ENCODE measurements at regions not wholly inside any gene's neighbourhood (a gene's known extent, or its start where the extent isn't known, plus 50 kb on each side); places are given as distances from the start of the nearest gene placed in this dataset.

DNA sequence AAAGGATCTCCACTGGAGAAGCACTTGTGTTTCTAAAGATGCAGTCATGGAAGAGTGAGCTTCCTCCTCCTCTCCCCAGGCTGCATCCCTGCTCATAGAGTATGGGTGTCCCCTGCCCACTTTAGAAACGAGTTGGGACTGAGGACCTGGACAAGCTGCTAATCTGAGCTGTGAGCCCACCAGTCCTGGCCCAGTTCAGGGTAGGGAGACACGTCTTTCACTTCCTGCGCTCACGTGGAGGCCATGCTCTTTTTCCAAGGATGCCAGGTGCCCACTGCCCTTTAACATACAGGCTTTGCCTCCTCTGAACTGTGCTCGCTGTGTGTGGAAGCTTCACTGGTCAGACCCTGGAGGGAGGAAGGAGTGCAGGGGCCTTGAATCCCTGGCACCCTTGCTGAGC lies 316.3 kb downstream of the UACA start:
- Histone ChIP-seq H3K27me3 (replicated peaks; ENCODE audit: control insufficient read depth, insufficient read depth, low read length) (peaks cover 55% of the 10 kb centered on the region), H3K4me1 (ENCODE audit: control insufficient read depth, insufficient read depth, low read length) (peaks cover 13% of the 10 kb centered on the region), H3K4me3 (ENCODE audit: low read length) (no peak overlapping the region), H3K9me3 (ENCODE audit: control insufficient read depth, low read length) (no peaks in the 10 kb centered on the region), H3K9ac (ENCODE audit: low read length) (no peak overlapping the region), H3K36me3 (ENCODE audit: control insufficient read depth, insufficient read depth, low read length, severe bottlenecking) (no peaks in the 10 kb centered on the region)
- DNase-seq (ENCODE audit: low read depth) = no peak

DNA sequence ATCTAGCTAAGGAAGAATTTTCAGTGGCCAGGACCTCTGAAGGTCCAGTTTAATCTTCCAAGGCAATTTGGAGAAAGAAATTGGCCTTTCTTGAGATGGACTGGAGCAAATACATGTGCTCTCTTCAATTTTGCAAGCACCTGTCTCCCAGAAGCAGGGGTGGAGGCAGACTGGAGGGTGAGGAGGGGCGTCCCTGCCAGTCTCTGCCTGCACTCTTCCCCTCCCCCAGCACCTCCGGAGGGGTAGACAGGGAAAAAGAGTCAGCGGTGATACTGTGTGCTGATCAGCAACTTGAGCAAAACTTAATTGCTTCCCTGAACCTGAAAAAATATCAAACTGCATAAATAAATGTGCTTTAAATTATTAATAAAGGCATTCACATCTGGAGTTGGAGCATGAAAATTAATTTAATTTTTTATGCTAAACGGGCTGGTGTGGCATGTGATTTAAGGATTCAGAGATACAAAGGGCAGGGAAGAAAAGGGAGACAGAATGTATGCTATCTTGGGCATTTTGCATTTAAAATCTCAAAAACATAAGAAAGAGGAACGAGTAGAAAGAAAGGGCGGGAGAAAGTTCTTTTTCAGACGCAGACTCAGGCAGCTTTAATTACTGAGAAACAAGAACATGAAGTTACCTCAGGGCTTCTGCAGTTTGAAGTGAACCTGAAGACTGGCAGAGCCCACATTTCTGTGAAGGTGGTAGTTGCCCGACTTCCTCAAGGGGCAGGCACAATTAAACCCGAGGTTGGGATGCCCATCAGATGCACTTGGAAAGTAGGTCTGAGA lies 319.7 kb downstream of the UACA start:
- H3K9me3 ChIP-seq (ENCODE audit: control insufficient read depth, low read length) = no peaks in the 10 kb centered on the region
- no peaks in the 10 kb centered on the region for H3K36me3 ChIP-seq (ENCODE audit: control insufficient read depth, insufficient read depth, low read length, severe bottlenecking)
- peaks cover 25% of the 10 kb centered on the region for H3K4me1 ChIP-seq (ENCODE audit: control insufficient read depth, insufficient read depth, low read length)
- peaks cover 46% of the 10 kb centered on the region for H3K27me3 ChIP-seq (replicated peaks; ENCODE audit: control insufficient read depth, insufficient read depth, low read length)
- no peak for DNase-seq (ENCODE audit: low read depth)
- no peak overlapping the region for H3K9ac ChIP-seq (ENCODE audit: low read length)
- no peak overlapping the region for H3K4me3 ChIP-seq (ENCODE audit: low read length)

- DNase-seq (ENCODE audit: low read depth) = peak; percentile 46
- H3K4me3 ChIP-seq (ENCODE audit: low read length) = no peak overlapping the region
- H3K36me3 ChIP-seq (ENCODE audit: control insufficient read depth, insufficient read depth, low read length, severe bottlenecking) = no peaks in the 10 kb centered on the region
- no peaks in the 10 kb centered on the region for H3K9me3 ChIP-seq (ENCODE audit: control insufficient read depth, low read length)
- H3K27me3 ChIP-seq (replicated peaks; ENCODE audit: control insufficient read depth, insufficient read depth, low read length) = peaks cover 43% of the 10 kb centered on the region
- no peak overlapping the region for H3K9ac ChIP-seq (ENCODE audit: low read length)
- H3K4me1 ChIP-seq (ENCODE audit: control insufficient read depth, insufficient read depth, low read length) = peaks cover 30% of the 10 kb centered on the region
These were observed 320.6 kb downstream of the UACA start for GRCh38 chr15:70442616-70443321.

- Histone ChIP-seq H3K4me1 (ENCODE audit: control insufficient read depth, insufficient read depth, low read length) (peaks cover 24% of the 10 kb centered on the region), H3K4me3 (ENCODE audit: low read length) (no peak overlapping the region), H3K27me3 (replicated peaks; ENCODE audit: control insufficient read depth, insufficient read depth, low read length) (peaks cover 43% of the 10 kb centered on the region), H3K9me3 (ENCODE audit: control insufficient read depth, low read length) (no peaks in the 10 kb centered on the region), H3K9ac (ENCODE audit: low read length) (no peak overlapping the region), H3K36me3 (ENCODE audit: control insufficient read depth, insufficient read depth, low read length, severe bottlenecking) (no peaks in the 10 kb centered on the region)
- DNase-seq (ENCODE audit: low read depth) = no peak
These were observed 321.1 kb downstream of the UACA start for GRCh38 chr15:70442211-70442610.

DNA sequence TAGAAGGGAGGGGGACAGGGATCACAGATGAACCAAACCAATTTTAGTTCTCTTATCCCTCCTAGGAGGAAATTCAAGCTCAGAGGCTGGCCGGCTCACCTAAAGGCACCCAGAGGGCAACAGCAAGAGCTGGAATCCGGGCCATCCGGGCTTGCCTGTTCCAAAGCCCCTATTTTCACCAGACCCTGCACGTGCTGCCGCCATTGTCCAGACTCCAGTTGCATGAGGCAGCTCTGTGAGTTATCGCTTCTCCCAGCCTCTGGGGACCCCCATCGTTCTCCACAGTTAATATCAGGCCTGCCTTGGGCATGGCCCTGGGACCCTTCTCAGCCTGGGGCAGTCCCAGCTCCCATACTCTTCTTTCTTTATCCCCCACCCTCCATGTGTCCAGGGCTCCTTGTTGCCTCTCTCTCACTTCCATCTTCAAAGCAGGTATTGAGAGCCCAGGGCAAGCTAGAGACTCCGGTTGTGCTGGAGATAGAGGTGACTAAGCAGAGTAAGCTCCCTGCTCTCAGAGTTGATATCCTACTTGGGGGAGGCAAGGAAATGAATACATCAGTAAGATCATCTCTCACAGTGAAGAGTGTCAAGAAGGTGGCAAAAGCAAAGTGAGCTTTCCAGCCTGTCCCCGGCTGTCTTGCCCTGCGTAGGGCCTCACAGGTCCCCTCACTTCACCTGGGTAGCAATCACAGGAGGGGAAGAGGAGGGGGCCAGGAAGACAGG lies 322.8 kb downstream of the UACA start:
- H3K27me3 ChIP-seq (replicated peaks; ENCODE audit: control insufficient read depth, insufficient read depth, low read length) = peaks cover 49% of the 10 kb centered on the region
- H3K9me3 ChIP-seq (ENCODE audit: control insufficient read depth, low read length) = no peaks in the 10 kb centered on the region
- peaks cover 20% of the 10 kb centered on the region for H3K4me1 ChIP-seq (ENCODE audit: control insufficient read depth, insufficient read depth, low read length)
- H3K9ac ChIP-seq (ENCODE audit: low read length) = no peak overlapping the region
- H3K36me3 ChIP-seq (ENCODE audit: control insufficient read depth, insufficient read depth, low read length, severe bottlenecking) = no peaks in the 10 kb centered on the region
- H3K4me3 ChIP-seq (ENCODE audit: low read length) = no peak overlapping the region
- no peak for DNase-seq (ENCODE audit: low read depth)

DNA sequence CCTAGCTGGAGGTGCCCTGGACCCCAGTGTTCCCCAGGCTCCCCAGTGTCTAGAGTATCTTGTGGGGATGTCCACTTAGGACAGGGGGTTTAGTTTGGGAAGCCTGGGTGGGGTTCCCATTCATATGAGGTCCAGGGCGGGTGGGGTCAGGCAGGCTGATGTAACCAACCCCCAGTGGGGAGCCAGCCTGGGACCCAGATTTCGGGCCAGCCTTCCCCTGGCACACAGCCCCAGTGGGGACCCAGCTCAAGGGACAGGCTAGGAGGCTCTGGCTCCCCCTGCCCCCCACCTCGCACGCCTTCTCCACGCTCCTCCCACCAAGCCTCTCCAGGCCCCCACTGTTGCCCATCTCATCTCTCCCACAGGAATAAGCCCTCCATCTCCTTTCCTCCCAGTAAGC lies 323.5 kb downstream of the UACA start:
- H3K36me3 ChIP-seq (ENCODE audit: control insufficient read depth, insufficient read depth, low read length, severe bottlenecking) = no peaks in the 10 kb centered on the region
- no peak overlapping the region for H3K4me3 ChIP-seq (ENCODE audit: low read length)

DNA sequence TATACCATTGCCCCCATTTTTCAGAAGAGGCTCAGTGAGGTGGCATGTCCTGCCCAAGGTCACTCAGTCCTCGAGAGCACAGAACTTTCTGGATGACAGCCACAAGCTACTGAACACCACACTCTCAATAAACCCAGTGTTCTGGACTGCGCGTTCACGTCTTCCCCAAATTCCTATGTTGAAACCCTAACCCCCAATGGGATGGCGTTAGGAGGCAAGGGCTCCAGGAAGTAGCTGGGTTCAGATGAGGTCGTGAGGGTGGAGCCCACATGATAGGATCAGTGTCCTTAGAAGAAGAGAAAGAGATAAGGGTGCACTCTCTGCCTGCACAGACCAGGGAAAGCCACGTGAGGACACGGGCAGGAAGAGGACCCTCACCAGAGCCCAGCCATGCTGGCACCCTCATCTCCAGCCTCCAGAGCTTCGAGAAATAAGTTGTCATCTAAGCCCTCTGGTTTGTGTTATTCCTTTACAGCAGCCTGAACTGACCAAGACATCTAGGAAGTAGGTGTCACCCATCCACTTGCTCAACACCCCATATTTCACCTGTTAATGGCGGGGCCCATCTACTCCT lies 324.0 kb downstream of the UACA start:
- no peak overlapping the region for H3K4me3 ChIP-seq (ENCODE audit: low read length)
- H3K36me3 ChIP-seq (ENCODE audit: control insufficient read depth, insufficient read depth, low read length, severe bottlenecking) = no peaks in the 10 kb centered on the region
- H3K27me3 ChIP-seq (replicated peaks; ENCODE audit: control insufficient read depth, insufficient read depth, low read length) = peaks cover 52% of the 10 kb centered on the region
- H3K9ac ChIP-seq (ENCODE audit: low read length) = no peak overlapping the region
- H3K9me3 ChIP-seq (ENCODE audit: control insufficient read depth, low read length) = no peaks in the 10 kb centered on the region
- no peak for DNase-seq (ENCODE audit: low read depth)
- H3K4me1 ChIP-seq (ENCODE audit: control insufficient read depth, insufficient read depth, low read length) = peaks cover 20% of the 10 kb centered on the region

More for the DNA sequence above, 323.5 kb downstream of the UACA start:
- Histone ChIP-seq H3K9ac (ENCODE audit: low read length) (no peak overlapping the region), H3K9me3 (ENCODE audit: control insufficient read depth, low read length) (no peaks in the 10 kb centered on the region), H3K27me3 (replicated peaks; ENCODE audit: control insufficient read depth, insufficient read depth, low read length) (peaks cover 51% of the 10 kb centered on the region), H3K4me1 (ENCODE audit: control insufficient read depth, insufficient read depth, low read length) (peaks cover 20% of the 10 kb centered on the region)
- no peak for DNase-seq (ENCODE audit: low read depth)

DNA sequence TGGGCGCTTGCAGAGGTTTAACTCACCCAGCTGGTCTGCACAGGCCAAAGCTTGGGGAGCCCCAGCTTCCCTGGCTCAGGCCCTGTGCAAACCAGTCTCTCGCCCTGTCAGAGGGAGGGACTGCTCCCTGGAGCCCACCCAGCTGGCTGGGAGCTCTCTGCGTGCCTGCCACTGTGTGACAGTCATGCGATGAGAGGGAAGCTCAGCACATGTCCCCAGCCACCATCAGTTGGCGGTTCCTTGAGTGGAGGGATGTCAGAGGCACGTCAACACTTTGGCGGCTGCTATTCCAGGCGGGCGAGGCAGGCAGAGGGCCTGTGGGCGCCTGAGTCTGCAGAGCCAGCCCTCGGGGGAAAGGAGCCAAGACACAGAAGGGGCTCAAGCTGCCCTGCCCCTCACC lies 324.6 kb downstream of the UACA start:
- Histone ChIP-seq H3K27me3 (replicated peaks; ENCODE audit: control insufficient read depth, insufficient read depth, low read length) (peaks cover 51% of the 10 kb centered on the region), H3K9ac (ENCODE audit: low read length) (no peak overlapping the region), H3K4me1 (ENCODE audit: control insufficient read depth, insufficient read depth, low read length) (peaks cover 20% of the 10 kb centered on the region), H3K4me3 (ENCODE audit: low read length) (no peak overlapping the region), H3K36me3 (ENCODE audit: control insufficient read depth, insufficient read depth, low read length, severe bottlenecking) (no peaks in the 10 kb centered on the region), H3K9me3 (ENCODE audit: control insufficient read depth, low read length) (no peaks in the 10 kb centered on the region)
- no peak for DNase-seq (ENCODE audit: low read depth)

- DNase-seq (ENCODE audit: low read depth) = peak; percentile 65
- no peak overlapping the region for H3K9ac ChIP-seq (ENCODE audit: low read length)
- H3K9me3 ChIP-seq (ENCODE audit: control insufficient read depth, low read length) = no peaks in the 10 kb centered on the region
- H3K4me1 ChIP-seq (ENCODE audit: control insufficient read depth, insufficient read depth, low read length) = peaks cover 20% of the 10 kb centered on the region
- H3K4me3 ChIP-seq (ENCODE audit: low read length) = no peak overlapping the region
- peaks cover 51% of the 10 kb centered on the region for H3K27me3 ChIP-seq (replicated peaks; ENCODE audit: control insufficient read depth, insufficient read depth, low read length)
- H3K36me3 ChIP-seq (ENCODE audit: control insufficient read depth, insufficient read depth, low read length, severe bottlenecking) = no peaks in the 10 kb centered on the region
These were observed 325.4 kb downstream of the UACA start for GRCh38 chr15:70437882-70438451.

GRCh38 chr15:70437089-70437488 lies 326.3 kb downstream of the UACA start:
- no peaks in the 10 kb centered on the region for H3K9me3 ChIP-seq (ENCODE audit: control insufficient read depth, low read length)
- DNase-seq (ENCODE audit: low read depth) = no peak
- H3K4me1 ChIP-seq (ENCODE audit: control insufficient read depth, insufficient read depth, low read length) = peaks cover 20% of the 10 kb centered on the region
- H3K4me3 ChIP-seq (ENCODE audit: low read length) = no peak overlapping the region
- no peak overlapping the region for H3K9ac ChIP-seq (ENCODE audit: low read length)
- H3K27me3 ChIP-seq (replicated peaks; ENCODE audit: control insufficient read depth, insufficient read depth, low read length) = peaks cover 45% of the 10 kb centered on the region
- H3K36me3 ChIP-seq (ENCODE audit: control insufficient read depth, insufficient read depth, low read length, severe bottlenecking) = no peaks in the 10 kb centered on the region

GRCh38 chr15:70436428-70436827 lies 326.9 kb downstream of the UACA start:
- Histone ChIP-seq H3K4me3 (ENCODE audit: low read length) (no peak overlapping the region), H3K27me3 (replicated peaks; ENCODE audit: control insufficient read depth, insufficient read depth, low read length) (peaks cover 39% of the 10 kb centered on the region), H3K4me1 (ENCODE audit: control insufficient read depth, insufficient read depth, low read length) (peaks cover 20% of the 10 kb centered on the region), H3K9ac (ENCODE audit: low read length) (no peak overlapping the region), H3K36me3 (ENCODE audit: control insufficient read depth, insufficient read depth, low read length, severe bottlenecking) (no peaks in the 10 kb centered on the region), H3K9me3 (ENCODE audit: control insufficient read depth, low read length) (no peaks in the 10 kb centered on the region)
- no peak for DNase-seq (ENCODE audit: low read depth)

Data from adipocyte (in vitro differentiated cells).